Liver (tissue), 3 donors: ENCODE measurements at regions not wholly inside any gene's neighbourhood (a gene's known extent, or its start where the extent isn't known, plus 50 kb on each side); places are given as distances from the start of the nearest gene placed in this dataset.

Source experiments
- EGR1 ChIP-seq, 2 donors: IDR thresholded peaks; 2 replicates each; pipeline ENCODE4 v1.6.1; 2016 to 2018; ENCODE audit warnings: antibody characterized with exemption in 2 of 2, low read depth in 2 of 2
- GABPA ChIP-seq, 2 donors: IDR thresholded peaks in 1 of 2; conservative IDR thresholded peaks in 1 of 2; 2 replicates each; pipeline ENCODE4 v1.6.1; 2016; ENCODE audit warnings: antibody characterized with exemption in 2 of 2, mild to moderate bottlenecking in 1 of 2, moderate library complexity in 1 of 2
- RAD21 ChIP-seq, 2 donors: IDR thresholded peaks; 2 replicates each; pipeline ENCODE4 v1.6.1; 2016; ENCODE audit warnings: antibody characterized with exemption in 2 of 2, mild to moderate bottlenecking in 2 of 2
- TAF1 ChIP-seq: conservative IDR thresholded peaks from 2 replicates; pipeline ENCODE4 v1.6.1; 2016; ENCODE audit warnings: antibody characterized with exemption, mild to moderate bottlenecking
- YY1 ChIP-seq: IDR thresholded peaks from 2 replicates; pipeline ENCODE4 v1.6.1; 2016; ENCODE audit warnings: antibody characterized with exemption, mild to moderate bottlenecking
- TF ChIP-seq, protein P1 (sequence below): fragments of 150-350 bp; IDR thresholded peaks from 2 replicates; pipeline ENCODE4 v1.5.1; 2017; ENCODE audit warnings: improper control_type of control experiment, low read depth, low read length; ENCODE audit not compliant: missing input control
- TF ChIP-seq, protein P2 (sequence below): IDR thresholded peaks from 2 replicates; pipeline ENCODE4 v1.6.1; 2016; ENCODE audit warnings: antibody characterized with exemption
- TF ChIP-seq, protein P3 (sequence below): IDR thresholded peaks from 2 replicates; pipeline ENCODE4 v1.6.1; 2016; ENCODE audit warnings: antibody characterized with exemption
- donor health status: healthy.
- donor health status: healthy.

DNA sequence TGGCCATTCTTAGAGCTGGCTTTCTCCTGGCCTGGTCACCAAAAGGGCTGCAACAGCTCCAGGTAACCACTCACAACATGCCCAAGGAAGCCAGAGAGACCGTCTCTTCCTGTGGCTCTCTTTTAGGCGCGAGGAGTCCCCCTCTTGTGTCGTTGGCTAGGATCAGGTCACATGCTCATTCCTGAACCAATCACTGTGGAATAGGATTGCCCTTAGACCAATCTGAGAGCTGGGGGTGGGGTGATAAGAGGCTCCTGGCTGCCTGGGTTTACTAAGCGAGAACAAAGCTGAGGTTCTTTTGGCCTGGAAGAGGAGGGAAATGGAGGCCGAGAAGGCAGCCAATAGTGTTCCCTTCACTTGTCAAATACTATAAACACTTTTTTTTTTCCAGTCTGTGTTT lies 452.1 kb upstream of the PROX1 start:
- TF ChIP-seq, protein P1, sequence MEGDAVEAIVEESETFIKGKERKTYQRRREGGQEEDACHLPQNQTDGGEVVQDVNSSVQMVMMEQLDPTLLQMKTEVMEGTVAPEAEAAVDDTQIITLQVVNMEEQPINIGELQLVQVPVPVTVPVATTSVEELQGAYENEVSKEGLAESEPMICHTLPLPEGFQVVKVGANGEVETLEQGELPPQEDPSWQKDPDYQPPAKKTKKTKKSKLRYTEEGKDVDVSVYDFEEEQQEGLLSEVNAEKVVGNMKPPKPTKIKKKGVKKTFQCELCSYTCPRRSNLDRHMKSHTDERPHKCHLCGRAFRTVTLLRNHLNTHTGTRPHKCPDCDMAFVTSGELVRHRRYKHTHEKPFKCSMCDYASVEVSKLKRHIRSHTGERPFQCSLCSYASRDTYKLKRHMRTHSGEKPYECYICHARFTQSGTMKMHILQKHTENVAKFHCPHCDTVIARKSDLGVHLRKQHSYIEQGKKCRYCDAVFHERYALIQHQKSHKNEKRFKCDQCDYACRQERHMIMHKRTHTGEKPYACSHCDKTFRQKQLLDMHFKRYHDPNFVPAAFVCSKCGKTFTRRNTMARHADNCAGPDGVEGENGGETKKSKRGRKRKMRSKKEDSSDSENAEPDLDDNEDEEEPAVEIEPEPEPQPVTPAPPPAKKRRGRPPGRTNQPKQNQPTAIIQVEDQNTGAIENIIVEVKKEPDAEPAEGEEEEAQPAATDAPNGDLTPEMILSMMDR, result no peak
- no peak for TF ChIP-seq EGR1 (IDR thresholded peaks at IDR 0.05; ENCODE audit: low read depth in 2 of 2)
- TF ChIP-seq RAD21 (IDR thresholded peaks at IDR 0.05), result no peak
- TF ChIP-seq, protein P2, sequence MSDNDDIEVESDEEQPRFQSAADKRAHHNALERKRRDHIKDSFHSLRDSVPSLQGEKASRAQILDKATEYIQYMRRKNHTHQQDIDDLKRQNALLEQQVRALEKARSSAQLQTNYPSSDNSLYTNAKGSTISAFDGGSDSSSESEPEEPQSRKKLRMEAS, result no peak
- TF ChIP-seq, protein P3, sequence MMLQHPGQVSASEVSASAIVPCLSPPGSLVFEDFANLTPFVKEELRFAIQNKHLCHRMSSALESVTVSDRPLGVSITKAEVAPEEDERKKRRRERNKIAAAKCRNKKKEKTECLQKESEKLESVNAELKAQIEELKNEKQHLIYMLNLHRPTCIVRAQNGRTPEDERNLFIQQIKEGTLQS, result no peak
- no peak for TF ChIP-seq TAF1
- no peak for TF ChIP-seq YY1
- TF ChIP-seq GABPA (IDR thresholded peaks at IDR 0.05 in 1 of 2, conservative IDR thresholded peaks at IDR 0.05 in 1 of 2), result no peak
